ENCODE measurements at regions not wholly inside any gene's neighbourhood (a gene's known extent, or its start where the extent isn't known, plus 50 kb on each side); places are given as distances from the start of the nearest gene placed in this dataset.

DNA sequence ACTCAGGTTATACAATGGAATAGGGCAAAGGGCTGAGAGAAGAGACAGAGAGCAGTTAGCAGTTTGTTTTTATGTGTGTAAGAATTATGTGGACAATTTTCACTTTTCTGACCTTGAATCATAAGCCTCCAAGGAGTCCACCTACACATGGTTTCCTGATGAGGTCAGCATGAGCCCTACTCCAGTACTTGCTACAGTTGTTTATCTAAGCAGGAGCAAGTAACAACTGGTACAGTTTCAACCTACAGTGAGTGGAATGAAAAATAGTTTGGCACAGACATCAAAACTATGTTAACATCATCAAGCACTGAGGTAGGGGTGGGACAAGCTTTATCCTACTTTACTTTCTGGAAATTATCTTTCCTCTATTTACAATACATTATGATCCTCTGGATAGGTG is 426.7 kb upstream of the ID4 start:
- DNase-seq (ENCODE audit: low read depth) = no peak

DNA sequence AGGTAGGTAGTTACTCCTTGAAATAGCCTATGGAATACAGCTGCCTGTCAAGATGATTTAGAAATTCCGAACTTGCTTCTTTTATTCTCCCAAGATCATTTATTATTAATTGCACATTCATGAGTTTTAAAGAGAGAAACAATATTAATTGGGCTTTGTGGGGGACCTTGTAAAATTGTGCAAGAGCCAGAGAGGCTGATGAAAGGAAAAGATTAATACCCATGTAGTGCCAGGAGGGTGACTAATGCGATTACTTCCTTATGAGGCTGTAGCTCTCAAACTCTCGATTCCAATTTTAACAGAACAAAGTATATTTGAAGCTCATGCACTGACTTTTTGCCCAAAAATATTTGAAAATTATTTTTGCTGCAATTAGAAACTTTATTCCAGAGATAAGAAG is 423.8 kb upstream of the ID4 start:
- DNase-seq (ENCODE audit: low read depth) = no peak

DNA sequence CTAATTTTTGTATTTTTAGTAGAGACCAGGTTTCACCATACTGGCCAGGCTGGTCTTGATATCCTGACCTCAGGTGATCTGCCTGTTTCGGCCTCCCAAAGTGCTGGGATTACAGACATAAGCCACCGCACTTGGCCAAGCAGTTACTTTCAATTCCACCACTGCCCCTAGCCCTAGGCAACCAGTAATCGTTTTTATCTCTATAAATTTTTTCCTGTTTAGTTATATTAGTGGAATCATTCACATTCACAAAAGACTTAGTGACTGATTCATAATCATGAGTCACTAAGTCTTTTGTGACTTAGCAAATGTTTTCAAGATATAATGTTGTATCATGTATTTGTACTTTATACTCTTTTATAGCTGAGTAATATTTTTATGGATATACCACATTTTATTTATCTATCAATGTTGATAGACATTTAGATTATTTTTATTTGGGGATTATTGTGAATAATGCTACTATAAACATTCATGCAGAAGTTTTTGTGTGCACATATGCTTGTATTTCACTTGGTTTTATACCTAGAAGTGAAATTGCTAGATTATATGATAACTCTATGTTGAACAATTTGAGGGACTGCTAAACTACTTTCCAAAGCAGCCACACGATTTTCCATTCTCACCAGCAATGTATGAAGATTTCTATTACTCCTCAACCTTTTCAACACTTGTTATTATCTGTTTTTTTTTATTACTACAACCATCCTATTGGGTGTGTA is 421.4 kb upstream of the ID4 start:
- no peak for DNase-seq (ENCODE audit: low read depth)

DNA sequence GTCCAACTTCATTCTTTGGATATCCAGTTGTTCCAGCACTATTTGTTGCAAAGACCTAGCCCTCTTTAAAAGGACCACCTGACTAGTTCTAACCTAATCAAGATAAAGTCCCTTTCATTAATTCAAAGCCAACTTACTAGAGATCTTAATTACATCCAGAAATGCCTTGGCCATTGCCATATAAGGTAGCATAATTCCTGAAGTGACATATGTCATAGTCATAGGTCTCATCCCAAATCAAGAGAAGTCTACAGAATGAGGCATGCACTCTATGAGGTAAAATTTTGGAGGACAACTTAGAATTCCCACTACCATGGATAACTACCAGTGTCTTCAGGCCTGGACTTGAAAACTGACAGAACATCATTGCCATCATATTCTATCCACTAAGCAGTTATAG is 420.4 kb upstream of the ID4 start:
- no peak for DNase-seq (ENCODE audit: low read depth)

DNA sequence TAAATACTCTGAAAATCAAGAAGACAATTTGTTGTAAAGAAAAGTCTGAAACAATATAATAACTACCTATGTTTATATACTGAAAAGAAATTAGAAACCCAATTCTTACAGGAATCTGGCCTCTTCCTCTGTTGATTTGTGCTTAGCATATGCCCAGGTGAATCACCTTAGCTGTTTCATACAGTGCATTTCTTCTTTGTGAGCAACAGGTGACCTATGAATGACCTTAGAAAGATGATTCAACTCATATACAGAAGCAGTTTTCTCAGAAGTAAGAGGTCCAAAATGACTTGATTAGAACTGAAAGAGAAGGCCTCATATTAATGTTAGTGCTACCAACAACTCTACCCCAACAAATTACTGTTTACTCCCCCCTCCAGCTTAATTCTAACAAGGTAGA is 419.5 kb upstream of the ID4 start:
- no peak for DNase-seq (ENCODE audit: low read depth)

DNA sequence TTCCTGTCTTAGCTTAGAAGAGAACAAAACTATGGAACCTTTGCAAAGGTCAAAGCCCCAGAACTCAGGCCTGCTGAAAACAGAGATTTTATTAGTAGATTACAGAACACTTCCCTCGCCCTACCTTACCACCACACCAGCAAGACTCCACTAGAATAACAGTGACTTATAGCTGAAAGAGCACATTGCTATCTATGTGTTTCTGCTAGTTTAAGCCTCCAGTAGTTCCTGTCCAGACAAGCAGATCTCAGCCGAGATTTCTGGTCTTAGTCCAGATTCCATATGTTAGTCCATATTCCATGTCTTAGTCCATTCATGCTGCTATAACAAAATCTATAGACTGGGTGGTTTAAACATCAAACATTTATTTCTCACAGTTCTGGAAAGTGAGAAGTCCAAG is 412.3 kb upstream of the ID4 start:
- no peak for DNase-seq (ENCODE audit: low read depth)

DNA sequence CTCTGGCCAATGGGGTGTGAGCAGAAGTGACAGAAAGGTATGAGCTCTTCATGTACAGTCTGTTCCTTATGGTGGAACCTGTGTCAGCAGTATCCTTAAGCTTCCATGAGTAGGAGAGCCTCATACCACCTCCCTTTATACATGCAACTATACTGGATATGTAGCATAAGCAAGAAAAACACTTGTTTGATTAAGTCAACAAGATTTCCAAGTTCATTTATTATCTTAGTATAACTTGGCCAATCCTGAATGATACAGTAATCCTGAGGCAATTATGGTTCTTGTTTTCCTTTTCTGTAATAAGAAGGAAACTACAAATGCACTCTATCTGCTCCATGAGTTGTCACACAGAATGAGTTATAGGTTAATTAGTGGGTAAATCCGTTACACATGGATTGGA is 409.6 kb upstream of the ID4 start:
- DNase-seq (ENCODE audit: low read depth) = no peak

DNA sequence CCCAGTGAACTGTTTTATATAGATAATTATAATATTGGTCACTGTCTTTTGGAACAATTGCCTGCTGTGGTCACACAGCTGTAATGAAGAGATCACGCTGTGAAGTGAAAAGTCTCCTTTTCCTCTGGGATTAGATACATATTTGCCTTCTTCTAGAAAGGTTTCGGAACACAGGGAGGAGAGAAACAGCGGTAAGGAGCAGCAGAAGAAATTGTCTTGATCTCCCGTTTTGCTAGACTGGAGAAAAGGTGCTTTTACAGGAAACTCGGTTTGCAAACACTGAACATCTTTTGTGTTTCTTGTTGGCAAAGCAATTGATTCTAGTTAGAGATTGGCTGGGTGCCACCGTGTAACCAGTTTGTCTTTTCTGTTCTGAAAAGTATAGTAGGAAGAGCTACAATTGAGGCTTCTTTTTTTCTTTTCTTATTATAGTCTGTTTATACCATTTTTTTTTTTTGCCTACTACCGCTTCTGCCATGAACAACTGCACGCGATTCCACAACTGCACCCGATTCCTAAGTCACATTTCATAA is 404.1 kb upstream of the ID4 start:
- no peak for DNase-seq (ENCODE audit: low read depth)

DNA sequence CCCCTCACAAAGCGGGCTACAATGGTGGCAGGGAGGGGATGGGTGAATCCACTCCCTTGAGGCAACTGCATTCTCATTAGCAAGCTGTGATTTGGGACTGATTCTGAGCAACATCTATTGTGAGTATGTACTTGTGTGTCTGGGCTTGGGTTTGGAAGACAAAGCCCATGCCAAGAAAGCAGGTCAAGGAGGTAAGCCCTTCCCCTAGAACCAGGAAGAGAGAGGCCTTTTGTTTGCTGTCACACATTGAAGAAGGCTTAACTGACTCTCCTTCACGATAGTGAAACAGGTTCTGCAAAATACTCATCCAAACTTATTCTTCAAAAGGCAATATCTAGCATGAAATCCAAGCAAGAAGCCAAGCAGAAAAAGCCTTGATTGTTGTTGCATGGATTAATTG is 403.1 kb upstream of the ID4 start:
- DNase-seq (ENCODE audit: low read depth) = no peak

DNA sequence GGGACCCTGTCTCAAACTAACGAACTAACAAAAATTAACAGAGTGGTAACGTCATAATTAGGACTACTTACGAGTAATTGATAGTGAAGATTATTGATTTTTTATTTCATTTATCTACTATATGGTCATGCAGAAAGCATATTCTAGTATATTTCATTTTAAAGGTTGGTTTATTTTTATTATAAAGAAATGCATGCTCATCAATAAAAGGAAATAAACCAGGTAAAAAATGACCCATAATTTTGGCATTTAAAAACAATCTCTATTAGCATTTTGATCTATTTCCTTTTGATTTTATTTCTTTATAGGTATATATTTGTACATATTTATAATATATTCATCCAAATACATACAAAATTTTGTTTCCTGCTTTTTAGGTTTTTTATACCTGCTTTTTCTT is 401.4 kb upstream of the ID4 start:
- no peak for DNase-seq (ENCODE audit: low read depth)

DNA sequence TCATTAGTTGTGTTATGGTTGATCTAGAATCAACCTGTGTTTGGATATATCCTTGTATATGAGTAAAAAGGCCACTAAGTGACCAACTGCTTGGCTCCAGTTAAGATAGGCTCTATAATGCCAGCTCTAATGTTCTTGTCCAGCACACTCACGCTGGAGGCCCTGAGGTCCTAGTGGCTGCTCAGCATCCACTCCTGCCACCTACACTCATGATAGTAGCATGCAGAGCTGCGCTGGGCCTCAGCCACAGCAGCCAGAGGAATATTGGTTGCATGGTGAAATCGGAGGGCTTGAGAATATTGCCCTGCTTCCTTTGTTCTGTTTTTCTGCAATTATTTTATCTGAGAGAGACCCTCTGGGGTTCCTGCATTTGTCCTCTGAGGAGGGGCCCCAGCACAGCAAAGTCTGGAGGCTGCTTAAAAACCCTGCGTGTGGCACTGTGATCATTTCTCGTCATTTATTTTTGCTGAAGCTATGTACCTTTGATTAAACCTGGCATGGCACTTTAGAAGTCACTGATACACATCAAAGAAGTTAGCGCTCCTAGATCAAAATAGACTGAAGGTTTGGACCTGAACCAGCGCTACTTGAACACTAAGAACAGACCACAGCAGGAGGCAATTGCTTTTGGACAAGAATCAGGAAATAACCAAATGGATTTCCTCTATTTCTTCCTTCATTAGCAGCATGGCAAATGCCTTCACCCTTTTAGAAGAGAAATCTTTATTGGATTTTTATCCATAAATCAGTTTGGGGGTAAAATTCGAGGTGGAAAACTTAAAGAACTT is 398.4 kb upstream of the ID4 start:
- no peak for DNase-seq (ENCODE audit: low read depth)

DNA sequence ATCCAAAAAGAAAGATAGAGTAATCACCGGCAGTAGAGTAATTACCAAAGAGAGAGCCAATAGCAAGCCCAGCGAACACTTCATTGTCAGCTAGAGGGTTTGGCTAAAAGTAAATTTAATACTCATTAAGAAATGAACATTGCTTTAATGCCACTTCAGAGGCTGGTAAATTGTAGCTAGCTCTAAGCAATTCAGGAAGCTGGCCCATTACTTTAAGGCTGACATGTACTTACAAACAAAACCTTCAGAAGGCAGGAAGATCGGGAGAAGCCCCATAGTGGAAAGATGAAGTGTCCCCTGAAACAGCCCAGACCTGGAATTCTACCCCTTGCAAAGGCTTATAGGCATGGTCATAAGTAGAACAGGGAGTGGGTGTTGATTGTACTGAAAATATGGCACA is 396.6 kb upstream of the ID4 start:
- DNase-seq (ENCODE audit: low read depth) = no peak

DNA sequence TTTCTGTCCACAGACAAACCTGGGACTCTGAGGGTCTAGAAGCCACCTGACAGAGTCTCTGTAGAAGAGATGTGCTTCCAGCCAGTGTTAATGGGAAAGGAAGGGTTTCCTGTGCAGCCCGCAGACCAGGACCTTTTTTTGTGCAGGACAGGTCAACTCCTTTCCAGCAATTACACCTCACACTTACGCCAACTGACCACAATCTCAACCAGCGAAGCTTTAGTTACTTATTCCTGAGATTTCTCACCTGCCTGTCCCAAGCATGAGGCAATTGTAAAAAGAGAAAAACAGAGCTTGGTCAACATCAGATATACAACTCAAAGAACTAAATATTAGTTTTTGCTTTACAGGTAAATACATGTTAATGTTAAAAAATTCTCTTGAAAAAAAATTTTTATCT is 393.8 kb upstream of the ID4 start:
- no peak for DNase-seq (ENCODE audit: low read depth)

DNA sequence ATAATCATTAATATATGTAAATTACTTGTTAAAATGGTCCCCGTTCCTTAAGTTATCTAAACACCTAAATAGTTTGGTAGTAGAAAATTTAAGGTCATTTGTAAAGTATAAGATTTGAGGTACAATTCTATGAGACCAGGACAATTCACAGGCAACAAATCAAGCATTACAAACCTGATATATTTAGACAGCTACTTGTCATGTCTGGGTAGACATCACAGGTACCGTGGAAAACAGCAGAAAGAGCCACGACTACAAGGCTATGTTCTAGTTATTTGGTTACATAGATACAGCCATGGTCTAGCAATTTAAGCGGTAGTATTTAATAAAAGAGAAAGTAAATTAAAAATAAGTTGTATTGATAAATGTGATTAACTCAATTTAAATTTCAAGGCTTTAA is 393.1 kb upstream of the ID4 start:
- no peak for DNase-seq (ENCODE audit: low read depth)

DNA sequence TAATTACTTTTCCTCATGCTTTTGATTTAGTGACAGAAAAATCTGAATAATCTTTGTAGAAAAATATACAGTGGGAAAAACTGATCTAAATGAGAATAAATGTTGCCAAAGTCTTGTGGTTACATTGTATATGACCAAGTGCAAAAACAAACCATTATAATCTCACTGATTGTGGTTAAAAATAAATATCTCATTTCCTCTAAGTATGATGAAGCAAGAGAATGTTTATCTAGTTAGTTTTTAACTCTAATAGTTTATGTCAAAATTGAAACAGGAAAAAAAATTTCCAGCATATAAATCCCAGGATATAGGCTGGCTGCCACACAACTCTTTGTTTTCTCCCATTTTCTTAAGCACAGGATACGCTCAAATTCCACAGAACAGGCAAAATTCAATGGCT is 392.7 kb upstream of the ID4 start:
- no peak for DNase-seq (ENCODE audit: low read depth)

DNA sequence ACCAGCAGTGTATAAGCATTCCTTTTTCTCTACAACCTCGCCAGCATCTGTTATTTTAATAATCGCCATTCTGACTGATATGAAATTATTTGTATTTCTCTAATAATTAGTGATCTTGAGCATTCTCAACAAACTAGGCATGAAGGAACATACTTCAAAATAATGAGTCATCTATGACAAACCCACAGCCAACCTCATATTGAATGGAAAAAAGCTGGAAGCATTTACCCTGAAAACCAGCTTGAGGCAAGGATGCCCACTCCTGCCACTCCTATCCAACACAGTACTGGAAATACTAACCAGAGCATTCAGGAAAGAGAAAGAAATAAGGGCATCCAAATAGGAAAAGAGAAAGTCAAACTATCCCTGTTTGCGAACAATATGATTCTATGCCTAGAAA is 390.6 kb upstream of the ID4 start:
- DNase-seq (ENCODE audit: low read depth) = no peak

DNA sequence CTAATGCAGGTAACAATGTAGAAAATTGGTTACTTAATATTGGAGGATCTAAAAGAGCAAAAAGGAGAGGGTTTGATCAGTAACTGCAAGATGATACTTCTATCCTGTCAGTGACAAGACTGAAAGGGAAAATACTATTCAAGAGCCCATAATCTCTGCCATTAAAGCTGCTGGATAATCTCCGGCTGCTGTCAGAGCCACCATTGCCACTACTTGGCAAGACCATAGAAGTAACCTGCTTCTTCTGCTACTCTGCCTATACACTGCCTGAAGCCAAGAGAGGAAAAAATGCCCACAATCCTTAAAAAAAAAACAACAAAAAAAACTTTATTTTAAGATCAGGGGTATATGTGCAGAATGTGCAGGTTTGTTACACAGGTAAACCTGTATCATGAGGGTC is 386.5 kb upstream of the ID4 start:
- no peak for DNase-seq (ENCODE audit: low read depth)

DNA sequence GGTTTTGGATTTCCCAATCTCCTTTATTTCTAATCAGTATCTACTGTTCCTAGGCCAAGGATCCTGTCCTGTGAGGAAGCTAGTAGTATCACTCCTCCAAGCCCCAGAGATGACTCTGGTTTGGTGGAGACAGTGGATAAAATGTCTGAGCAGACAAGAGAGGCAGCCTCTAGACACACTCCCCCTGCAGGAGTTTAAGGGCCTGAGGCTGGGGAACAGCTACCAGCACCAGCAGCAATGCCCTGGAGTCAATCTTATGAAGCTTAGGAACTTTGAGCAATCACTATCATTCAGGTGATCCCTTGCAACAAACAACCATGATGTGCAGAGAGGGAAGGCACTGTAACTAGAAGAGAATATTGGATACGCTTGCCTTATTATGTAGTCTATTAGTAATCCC is 384.7 kb upstream of the ID4 start:
- no peak for DNase-seq (ENCODE audit: low read depth)

DNA sequence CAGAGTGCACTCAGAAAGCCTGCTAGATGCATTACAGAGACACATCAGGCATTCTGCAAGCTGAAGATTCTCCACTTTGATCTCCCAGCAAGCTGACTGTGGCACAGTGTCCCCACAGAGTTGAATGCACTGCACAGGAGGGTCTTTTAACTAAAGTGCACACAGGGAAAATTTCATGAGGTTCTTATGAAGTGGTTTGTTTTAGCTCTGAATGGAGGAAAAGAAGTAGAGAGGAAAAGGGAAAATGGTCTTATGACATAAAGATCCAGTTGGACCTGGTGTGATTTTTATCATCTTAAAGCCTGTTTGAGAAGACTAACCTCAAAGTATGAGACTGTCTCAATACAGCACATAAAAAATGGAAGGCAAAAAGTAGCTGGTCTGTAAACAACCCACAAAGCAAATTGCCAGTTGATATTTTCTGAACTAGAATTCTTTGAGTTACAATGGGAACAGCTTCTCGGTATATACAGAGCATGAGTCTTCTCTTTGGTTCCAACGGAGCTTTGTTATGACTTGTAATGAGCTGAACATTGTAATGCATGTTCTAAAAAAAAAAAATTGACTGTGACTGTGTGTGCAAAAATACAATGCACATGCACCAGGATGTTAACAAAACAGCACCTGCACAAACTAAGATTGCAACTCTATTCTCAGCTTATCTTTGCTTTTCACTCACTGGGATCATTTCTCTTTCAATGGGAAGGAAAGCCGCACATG is 383.0 kb upstream of the ID4 start:
- DNase-seq (ENCODE audit: low read depth) = no peak

DNA sequence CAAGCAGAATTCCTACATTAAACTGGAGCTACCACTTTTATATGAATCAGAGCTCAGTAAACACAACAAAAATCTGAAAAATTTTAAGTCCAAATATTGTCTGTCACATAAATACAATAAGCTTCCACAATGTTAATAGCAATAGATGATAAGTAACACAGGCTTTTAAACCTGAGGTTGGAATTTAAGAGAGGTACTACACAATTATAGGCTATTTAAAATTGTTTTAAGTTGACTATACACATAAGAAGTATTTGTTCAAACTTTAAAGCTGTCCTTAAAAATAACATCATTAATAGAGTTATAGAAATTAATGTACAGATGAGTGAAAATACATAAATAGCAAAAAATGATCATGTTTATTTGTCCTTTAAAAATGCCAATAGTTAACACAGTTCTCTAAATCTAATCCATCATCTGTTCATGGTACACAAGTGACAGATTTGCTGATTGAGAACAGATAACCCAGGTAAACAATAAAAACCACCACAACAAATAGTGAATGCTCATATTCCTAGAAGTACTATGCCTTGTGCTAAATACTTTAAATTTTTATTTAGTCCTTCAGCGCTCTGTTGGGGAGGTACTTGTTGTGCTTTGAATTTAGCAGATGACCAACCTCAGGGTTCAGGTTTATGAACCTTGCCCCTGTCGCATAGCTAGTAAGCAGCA is 382.3 kb upstream of the ID4 start:
- DNase-seq (ENCODE audit: low read depth) = no peak

DNA sequence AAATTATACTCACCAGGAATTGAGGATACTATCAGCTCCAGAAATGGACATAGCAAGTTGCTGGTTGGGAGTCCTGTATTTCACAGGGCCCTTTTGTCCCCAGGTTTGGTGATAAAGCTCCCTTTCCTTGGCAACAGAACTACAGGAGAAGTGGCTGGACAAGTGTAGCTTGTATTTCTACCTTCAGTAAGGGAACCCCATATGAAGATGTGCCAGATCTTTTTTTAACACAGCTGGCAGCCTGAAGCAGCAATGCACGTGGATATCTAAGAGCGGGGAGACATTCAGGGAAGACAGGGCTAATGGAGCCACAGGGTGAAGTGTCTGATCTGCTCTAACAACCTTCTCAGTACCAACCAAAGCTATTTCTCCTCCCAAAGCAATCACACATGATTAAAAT is 373.9 kb upstream of the ID4 start:
- no peak for DNase-seq (ENCODE audit: low read depth)

DNA sequence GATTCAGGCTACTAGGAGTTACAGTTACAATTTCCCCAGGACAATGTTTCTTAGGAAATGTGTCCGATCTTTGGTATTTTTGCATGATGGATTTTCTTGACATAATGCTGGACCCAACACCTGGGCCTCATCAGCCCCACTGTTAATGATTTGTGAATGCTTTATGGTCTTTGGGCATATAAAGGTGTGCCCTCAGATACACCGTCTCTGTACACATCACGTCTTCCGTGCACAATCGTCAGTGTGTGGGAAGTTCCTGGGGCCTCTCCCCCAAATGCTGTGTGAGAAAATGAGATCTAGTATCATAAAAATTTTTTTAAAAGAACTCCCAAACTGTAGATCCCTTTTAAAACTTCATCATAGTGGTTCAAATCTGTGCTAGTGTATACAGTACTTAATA is 373.2 kb upstream of the ID4 start:
- no peak for DNase-seq (ENCODE audit: low read depth)

DNA sequence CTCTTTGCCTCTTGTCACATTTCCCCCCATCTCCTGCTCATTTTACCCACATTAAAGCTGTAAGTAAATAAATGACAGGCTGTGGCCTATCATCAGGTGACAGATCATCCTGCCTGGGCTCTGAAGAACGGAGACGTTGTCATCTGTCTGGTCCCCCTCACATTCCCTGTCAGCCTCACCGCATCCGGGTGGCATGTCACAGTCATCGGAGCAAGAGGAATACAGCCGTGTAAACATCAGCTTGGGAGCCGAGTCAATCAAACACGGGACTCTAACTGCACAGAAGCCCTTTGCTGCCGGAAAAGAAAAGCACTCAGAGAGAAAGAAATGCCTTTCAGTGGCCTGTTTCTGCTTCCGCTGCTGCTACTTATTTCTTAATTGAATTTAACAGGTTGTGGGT is 371.9 kb upstream of the ID4 start:
- DNase-seq (ENCODE audit: low read depth) = no peak
